ENCODE measurements at regions not wholly inside any gene's neighbourhood (a gene's known extent, or its start where the extent isn't known, plus 50 kb on each side); places are given as distances from the start of the nearest gene placed in this dataset.
"Not testable (repeated sequence)": the region's sequence is repeated elsewhere in the genome, so short reads cannot be mapped to it uniquely, and the experiment has no call there.

- Mint-ChIP-seq H3K27ac (ENCODE audit: unreplicated experiment) (no peak overlapping the region), H3K4me3 (ENCODE audit: unreplicated experiment) (no peak overlapping the region), H3K9me3 (ENCODE audit: unreplicated experiment) (no peaks in the 10 kb centered on the region), H3K4me1 (ENCODE audit: unreplicated experiment) (peaks cover 6% of the 10 kb centered on the region), H3K36me3 (ENCODE audit: low read depth, unreplicated experiment) (no peaks in the 10 kb centered on the region), H3K27me3 (ENCODE audit: unreplicated experiment) (peaks cover 3% of the 10 kb centered on the region)
- DNase-seq (ENCODE audit: low spot score), result no peak
- no peak for TF ChIP-seq CTCF (IDR thresholded peaks at IDR 0.05; ENCODE audit: unreplicated experiment)
Measured at GRCh38 chr12:5272018-5272785, 159.7 kb upstream of the NTF3 start.

DNA sequence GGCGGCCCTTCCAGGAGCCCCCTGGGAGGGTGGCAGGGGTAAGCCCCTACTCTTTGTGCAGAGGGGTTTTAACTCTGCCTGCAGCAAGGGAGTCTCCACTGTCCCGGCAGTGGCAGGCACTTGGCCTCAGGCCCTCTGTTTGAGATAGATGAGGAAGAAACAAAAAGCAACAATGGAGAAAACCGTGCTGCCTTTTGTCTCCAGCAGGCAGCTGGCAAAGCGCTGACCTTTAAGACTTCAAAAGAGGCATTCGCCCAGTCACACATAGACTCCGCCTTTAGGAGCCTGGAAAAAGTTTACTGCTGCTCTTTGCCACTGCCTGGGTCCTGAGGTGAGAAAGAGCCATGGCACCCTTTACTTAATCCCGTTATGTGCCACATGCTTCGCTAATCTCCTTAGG is 158.2 kb upstream of the NTF3 start:
- no peak overlapping the region for H3K27ac Mint-ChIP-seq (ENCODE audit: unreplicated experiment)
- no peaks in the 10 kb centered on the region for H3K9me3 Mint-ChIP-seq (ENCODE audit: unreplicated experiment)
- no peak for DNase-seq (ENCODE audit: low spot score)
- no peaks in the 10 kb centered on the region for H3K36me3 Mint-ChIP-seq (ENCODE audit: low read depth, unreplicated experiment)
- peaks cover 4% of the 10 kb centered on the region for H3K4me1 Mint-ChIP-seq (ENCODE audit: unreplicated experiment)
- no peaks in the 10 kb centered on the region for H3K27me3 Mint-ChIP-seq (ENCODE audit: unreplicated experiment)
- no peak overlapping the region for H3K4me3 Mint-ChIP-seq (ENCODE audit: unreplicated experiment)
- no peak for TF ChIP-seq CTCF (IDR thresholded peaks at IDR 0.05; ENCODE audit: unreplicated experiment)

DNA sequence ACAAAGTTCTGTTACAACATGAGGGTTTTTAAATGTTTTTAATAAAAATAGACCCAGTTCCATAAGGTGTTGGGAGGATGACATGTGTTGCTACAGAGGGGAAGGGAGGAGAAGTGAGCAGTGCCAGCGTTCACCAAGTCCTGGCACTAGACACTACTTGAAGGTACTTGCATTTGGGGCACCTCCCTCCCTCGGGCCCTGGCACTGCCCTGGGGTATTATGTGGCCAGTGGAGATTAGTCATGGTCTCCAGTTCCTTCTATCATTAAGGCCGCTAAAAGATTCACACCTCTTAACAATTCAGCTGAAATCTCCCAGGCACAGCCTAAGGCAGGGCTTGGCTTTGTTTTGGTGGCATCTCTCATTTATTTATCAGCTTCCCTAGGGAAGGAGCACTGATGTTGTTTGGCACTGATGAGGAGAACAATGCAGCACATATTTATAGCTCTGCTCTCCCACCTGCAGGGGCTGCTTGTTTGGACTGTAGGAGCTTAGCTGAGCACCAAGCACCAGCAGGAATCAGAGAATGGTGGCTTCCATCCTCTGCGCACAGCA is 155.5 kb upstream of the NTF3 start:
- Mint-ChIP-seq H3K27ac (ENCODE audit: unreplicated experiment) (no peak overlapping the region), H3K4me3 (ENCODE audit: unreplicated experiment) (no peak overlapping the region), H3K36me3 (ENCODE audit: low read depth, unreplicated experiment) (no peaks in the 10 kb centered on the region), H3K9me3 (ENCODE audit: unreplicated experiment) (no peaks in the 10 kb centered on the region), H3K27me3 (ENCODE audit: unreplicated experiment) (no peaks in the 10 kb centered on the region), H3K4me1 (ENCODE audit: unreplicated experiment) (peaks cover 2% of the 10 kb centered on the region)
- TF ChIP-seq CTCF (IDR thresholded peaks at IDR 0.05; ENCODE audit: unreplicated experiment), result no peak
- DNase-seq (ENCODE audit: low spot score), result no peak

DNA sequence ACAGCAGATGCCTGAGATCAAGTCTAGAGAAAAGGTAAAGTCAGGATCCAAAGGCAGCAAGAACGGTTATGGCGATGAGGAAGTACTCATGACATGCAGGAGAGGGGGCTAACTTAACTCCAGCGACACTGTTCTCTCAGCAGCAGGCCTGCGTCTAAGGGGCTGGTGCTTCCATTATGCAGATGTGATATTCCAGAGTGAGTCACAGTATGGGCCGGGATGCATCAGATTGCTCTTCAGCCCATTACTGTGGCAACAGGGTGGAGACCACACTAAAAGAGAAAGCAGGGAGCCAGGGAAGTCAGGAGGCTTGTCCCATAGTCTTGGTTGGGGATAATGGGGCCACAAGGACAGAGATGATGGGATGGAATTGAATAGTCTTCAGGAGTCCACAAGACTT is 151.8 kb upstream of the NTF3 start:
- no peak for DNase-seq (ENCODE audit: low spot score)
- H3K4me3 Mint-ChIP-seq (ENCODE audit: unreplicated experiment), result no peak overlapping the region
- H3K27me3 Mint-ChIP-seq (ENCODE audit: unreplicated experiment), result no peaks in the 10 kb centered on the region
- H3K27ac Mint-ChIP-seq (ENCODE audit: unreplicated experiment), result no peak overlapping the region
- H3K4me1 Mint-ChIP-seq (ENCODE audit: unreplicated experiment), result no peaks in the 10 kb centered on the region
- no peaks in the 10 kb centered on the region for H3K9me3 Mint-ChIP-seq (ENCODE audit: unreplicated experiment)
- TF ChIP-seq CTCF (IDR thresholded peaks at IDR 0.05; ENCODE audit: unreplicated experiment), result no peak
- no peaks in the 10 kb centered on the region for H3K36me3 Mint-ChIP-seq (ENCODE audit: low read depth, unreplicated experiment)

DNA sequence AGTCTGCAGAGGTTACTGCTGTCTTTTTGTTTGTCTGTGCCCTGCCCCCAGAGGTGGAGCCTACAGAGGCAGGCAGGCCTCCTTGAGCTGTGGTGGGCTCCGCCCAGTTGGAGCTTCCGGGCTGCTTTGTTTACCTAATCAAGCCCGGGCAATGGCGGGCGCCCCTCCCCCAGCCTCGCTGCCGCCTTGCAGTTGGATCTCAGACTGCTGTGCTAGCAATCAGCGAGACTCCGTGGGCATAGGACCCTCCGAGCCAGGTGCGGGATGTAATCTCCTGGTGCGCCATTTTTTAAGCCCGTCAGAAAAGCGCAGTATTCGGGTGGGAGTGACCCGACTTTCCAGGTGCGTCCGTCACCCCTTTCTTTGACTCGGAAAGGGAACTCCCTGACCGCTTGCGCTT is 141.5 kb upstream of the NTF3 start:
- H3K27me3 Mint-ChIP-seq (ENCODE audit: unreplicated experiment); H3K9me3 Mint-ChIP-seq (ENCODE audit: unreplicated experiment); H3K36me3 Mint-ChIP-seq (ENCODE audit: low read depth, unreplicated experiment); H3K4me3 Mint-ChIP-seq (ENCODE audit: unreplicated experiment); H3K4me1 Mint-ChIP-seq (ENCODE audit: unreplicated experiment); H3K27ac Mint-ChIP-seq (ENCODE audit: unreplicated experiment); DNase-seq (ENCODE audit: low spot score): not testable (repeated sequence)
